ENCODE measurements at regions not wholly inside any gene's neighbourhood (a gene's known extent, or its start where the extent isn't known, plus 50 kb on each side); places are given as distances from the start of the nearest gene placed in this dataset.

DNA sequence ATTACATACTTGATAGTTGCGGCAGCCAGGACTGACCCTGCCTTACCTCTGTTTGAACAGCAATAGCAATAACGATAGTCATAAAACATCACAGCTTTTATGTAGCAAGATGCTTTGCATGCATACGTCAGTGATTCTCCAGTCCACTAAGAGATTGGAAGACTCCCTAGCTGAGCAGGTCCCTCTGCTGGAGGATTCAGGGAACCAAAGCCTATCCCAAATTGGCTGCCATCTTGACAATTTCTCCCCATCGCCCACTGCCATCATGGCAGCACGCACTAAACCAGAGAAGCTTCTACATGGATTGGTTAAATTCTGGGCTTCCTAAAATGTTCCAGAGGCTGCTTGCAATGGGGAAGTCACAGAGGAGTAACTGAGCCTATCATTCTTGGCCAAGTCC, 360.6 kb upstream of the XYLT1 start:
- no peak overlapping the region for H3K4me3 ChIP-seq
- H3K9ac ChIP-seq: no peak overlapping the region
- H3K4me1 ChIP-seq: peaks cover 0 to 7% (median 0%) of the 10 kb centered on the region in 10 experiments; a peak in 2 of 20 replicates
- no peaks in the 10 kb centered on the region for H4K20me1 ChIP-seq
- H3K4me2 ChIP-seq: no peak overlapping the region
- H3K36me3 ChIP-seq: no peaks in the 10 kb centered on the region
- TF ChIP-seq Cebpa-rat (IDR thresholded peaks at IDR 0.05): no peak
- H3K9me3 ChIP-seq (replicated peaks in 1 of 11): no peaks in the 10 kb centered on the region
- H3K27ac ChIP-seq: no peak overlapping the region
- H3K27me3 ChIP-seq: no peaks in the 10 kb centered on the region

DNA sequence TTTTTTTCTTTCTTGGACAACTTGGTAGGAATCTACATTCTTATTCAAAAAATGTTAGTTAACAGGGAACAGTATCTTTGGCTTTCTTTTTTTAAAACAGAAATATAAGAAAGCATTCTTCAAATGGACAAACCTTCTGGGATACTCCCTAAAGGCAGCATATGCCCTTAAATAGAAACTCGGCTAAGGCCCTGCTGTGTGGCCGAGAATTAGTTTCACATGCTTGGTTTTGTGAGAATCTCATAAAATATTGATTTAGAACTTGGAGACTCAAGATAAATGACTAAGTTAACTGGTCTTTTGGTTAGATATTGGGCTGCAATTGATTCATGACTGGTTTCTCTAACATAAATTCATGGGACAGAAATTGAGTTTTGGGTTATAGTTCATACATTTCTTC, 359.9 kb upstream of the XYLT1 start:
- Histone ChIP-seq H3K4me2 (no peak overlapping the region), H4K20me1 (no peaks in the 10 kb centered on the region), H3K9me3 (replicated peaks in 1 of 11) (no peaks in the 10 kb centered on the region), H3K36me3 (no peaks in the 10 kb centered on the region), H3K4me1 (peaks cover 0 to 5% (median 0%) of the 10 kb centered on the region in 10 experiments; a peak in 2 of 20 replicates), H3K4me3 (no peak overlapping the region), H3K27ac (no peak overlapping the region), H3K27me3 (no peaks in the 10 kb centered on the region), H3K9ac (no peak overlapping the region)
- TF ChIP-seq Cebpa-rat (IDR thresholded peaks at IDR 0.05): no peak

DNA sequence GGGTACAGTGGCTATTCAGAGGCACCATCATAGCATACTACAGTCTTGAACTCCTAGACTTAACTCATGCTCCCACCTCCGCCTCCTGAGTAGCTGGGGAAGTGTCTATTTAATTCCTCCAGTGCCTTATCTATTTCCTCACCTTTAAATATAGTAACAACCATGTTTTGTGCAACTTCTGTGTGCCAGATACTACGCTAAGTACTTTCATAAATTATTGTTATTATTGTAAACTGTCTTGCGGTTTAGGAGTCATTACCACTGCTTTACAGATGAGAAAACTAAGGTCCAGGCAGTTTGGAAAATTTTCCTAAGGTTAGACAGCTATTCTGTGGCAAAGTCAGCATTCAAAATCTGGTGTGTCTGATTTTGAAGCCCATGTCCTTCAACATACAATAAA, 359.1 kb upstream of the XYLT1 start:
- Histone ChIP-seq H3K27me3 (no peaks in the 10 kb centered on the region), H3K9me3 (replicated peaks in 1 of 11) (no peaks in the 10 kb centered on the region), H3K27ac (no peak overlapping the region), H3K9ac (no peak overlapping the region), H3K4me1 (no peaks in the 10 kb centered on the region), H3K4me2 (no peak overlapping the region), H4K20me1 (no peaks in the 10 kb centered on the region), H3K4me3 (no peak overlapping the region), H3K36me3 (no peaks in the 10 kb centered on the region)
- TF ChIP-seq Cebpa-rat (IDR thresholded peaks at IDR 0.05): no peak

DNA sequence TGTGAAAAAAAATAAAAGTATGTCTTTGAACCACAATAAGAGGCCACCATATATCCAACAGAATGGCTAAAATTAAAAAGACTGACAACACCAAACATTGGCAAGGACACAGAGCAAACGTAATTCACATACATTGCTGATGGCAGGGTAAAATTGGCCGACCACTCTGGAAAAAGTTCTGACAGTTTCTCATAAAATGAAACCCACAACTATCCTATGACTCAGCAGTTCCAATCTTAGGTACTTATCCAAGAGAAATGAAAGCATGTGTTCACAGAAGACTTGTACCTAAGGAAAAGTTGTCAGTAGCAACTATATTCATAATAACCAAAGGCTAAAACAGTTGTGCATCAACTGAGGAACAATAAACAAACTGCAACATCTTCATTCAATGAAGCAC, 357.3 kb upstream of the XYLT1 start:
- no peak overlapping the region for H3K27ac ChIP-seq
- no peaks in the 10 kb centered on the region for H4K20me1 ChIP-seq
- no peak for TF ChIP-seq Cebpa-rat (IDR thresholded peaks at IDR 0.05)
- H3K9ac ChIP-seq: no peak overlapping the region
- H3K4me1 ChIP-seq: no peaks in the 10 kb centered on the region
- H3K4me2 ChIP-seq: no peak overlapping the region
- H3K27me3 ChIP-seq: no peaks in the 10 kb centered on the region
- H3K36me3 ChIP-seq: no peaks in the 10 kb centered on the region
- no peak overlapping the region for H3K4me3 ChIP-seq
- H3K9me3 ChIP-seq (replicated peaks in 1 of 11): no peaks in the 10 kb centered on the region

DNA sequence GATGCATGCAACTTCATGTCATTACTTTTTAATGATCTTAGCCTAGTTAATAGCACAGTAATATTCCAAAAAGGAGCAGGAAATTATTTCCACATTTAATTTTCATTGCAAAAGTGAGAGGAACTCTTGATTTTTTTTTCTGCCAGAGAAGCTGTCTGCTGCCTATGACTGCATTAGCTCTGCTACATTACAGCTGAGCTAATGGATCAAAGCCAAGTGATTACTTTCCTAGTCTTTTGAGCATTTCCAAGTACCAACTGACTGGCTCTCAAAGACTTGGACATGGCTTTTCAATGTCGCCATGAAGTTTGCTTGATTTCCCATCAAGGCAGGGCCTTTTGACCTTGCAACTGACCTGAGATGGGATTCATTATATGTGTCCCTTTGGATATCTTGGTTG, 356.6 kb upstream of the XYLT1 start:
- Histone ChIP-seq H3K4me2 (no peak overlapping the region), H3K36me3 (no peaks in the 10 kb centered on the region), H3K27ac (no peak overlapping the region), H3K9me3 (replicated peaks in 1 of 11) (no peaks in the 10 kb centered on the region), H3K9ac (no peak overlapping the region), H3K4me3 (no peak overlapping the region), H3K27me3 (no peaks in the 10 kb centered on the region), H4K20me1 (no peaks in the 10 kb centered on the region), H3K4me1 (no peaks in the 10 kb centered on the region)
- TF ChIP-seq Cebpa-rat (IDR thresholded peaks at IDR 0.05): no peak

DNA sequence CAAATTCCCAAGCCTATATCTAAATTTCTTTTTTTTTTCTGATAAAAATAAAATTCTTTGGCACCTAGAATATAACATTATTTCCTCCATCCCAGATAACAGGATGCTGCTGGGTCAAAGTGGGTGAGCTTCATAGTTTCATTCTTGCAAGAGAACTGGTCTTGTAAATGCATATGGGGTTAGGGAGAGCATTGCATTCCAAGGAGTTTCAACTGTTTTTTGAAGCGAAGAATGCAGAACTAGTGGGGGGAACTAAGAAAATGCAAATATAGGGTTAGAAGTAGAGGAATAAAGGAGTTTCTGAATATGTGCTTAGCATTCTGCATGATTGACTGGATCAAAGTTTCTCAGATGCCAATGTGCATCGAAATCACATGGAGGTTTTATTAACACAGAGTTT, 347.2 kb upstream of the XYLT1 start:
- no peak overlapping the region for H3K9ac ChIP-seq
- no peaks in the 10 kb centered on the region for H3K36me3 ChIP-seq
- no peak overlapping the region for H3K4me2 ChIP-seq
- no peak overlapping the region for H3K27ac ChIP-seq
- H4K20me1 ChIP-seq: no peaks in the 10 kb centered on the region
- H3K9me3 ChIP-seq (replicated peaks in 1 of 11): peaks cover 21 to 35% (median 26%) of the 10 kb centered on the region in 11 experiments
- H3K4me3 ChIP-seq: no peak overlapping the region
- H3K27me3 ChIP-seq: no peaks in the 10 kb centered on the region
- no peak for TF ChIP-seq Cebpa-rat (IDR thresholded peaks at IDR 0.05)
- H3K4me1 ChIP-seq: peaks cover 0 to 4% (median 0%) of the 10 kb centered on the region in 10 experiments; a peak in 1 of 20 replicates

DNA sequence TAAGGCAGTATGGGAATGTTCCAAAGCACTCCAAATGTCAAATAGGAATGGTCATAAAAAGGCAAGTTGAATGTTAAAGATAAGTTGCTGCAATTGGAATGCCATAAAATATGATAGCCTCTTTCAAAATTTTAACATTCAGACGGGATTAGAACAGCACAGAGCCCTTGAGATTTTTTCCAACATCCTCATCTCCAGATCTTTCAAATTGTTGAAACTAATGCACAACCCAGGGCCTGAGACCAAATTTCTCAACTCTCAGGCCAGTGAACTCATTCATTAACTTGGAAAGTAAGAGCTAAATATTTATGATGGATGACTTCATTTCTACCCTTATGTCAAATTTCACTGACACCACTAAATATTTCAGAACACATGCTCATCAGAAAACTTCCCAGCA, 346.5 kb upstream of the XYLT1 start:
- Histone ChIP-seq H3K4me2 (no peak overlapping the region), H3K27ac (no peak overlapping the region), H3K4me1 (peaks cover 0 to 4% (median 0%) of the 10 kb centered on the region in 10 experiments; a peak in 1 of 20 replicates), H3K4me3 (no peak overlapping the region), H3K9ac (no peak overlapping the region), H3K27me3 (no peaks in the 10 kb centered on the region), H3K9me3 (replicated peaks in 1 of 11) (peaks cover 21 to 35% (median 26%) of the 10 kb centered on the region in 11 experiments), H3K36me3 (no peaks in the 10 kb centered on the region), H4K20me1 (no peaks in the 10 kb centered on the region)
- TF ChIP-seq Cebpa-rat (IDR thresholded peaks at IDR 0.05): no peak

DNA sequence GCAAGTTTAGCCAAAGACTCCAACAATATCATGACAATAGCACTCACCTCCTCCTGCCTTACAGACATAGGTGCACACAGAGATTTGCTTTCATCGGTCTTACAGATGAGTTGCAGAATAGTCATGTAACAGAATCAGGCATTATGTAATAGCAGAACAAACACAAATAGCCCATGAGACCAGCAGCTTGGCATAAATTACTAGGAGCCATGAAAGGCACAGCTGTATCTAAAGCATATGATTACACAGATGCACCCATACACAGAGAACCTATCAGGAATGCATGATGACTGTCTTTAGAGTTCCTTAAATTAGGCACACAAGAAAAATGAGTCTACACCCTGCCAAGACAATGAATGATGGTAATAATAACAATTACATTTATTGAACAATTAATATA, 342.0 kb upstream of the XYLT1 start:
- Histone ChIP-seq H3K9ac (no peak overlapping the region), H3K27me3 (no peaks in the 10 kb centered on the region), H3K4me2 (no peak overlapping the region), H3K36me3 (no peaks in the 10 kb centered on the region), H3K27ac (no peak overlapping the region), H3K4me3 (no peak overlapping the region), H3K9me3 (replicated peaks in 1 of 11) (peaks cover 22 to 46% (median 32%) of the 10 kb centered on the region in 11 experiments), H4K20me1 (no peaks in the 10 kb centered on the region), H3K4me1 (no peaks in the 10 kb centered on the region)
- no peak for TF ChIP-seq Cebpa-rat (IDR thresholded peaks at IDR 0.05)

DNA sequence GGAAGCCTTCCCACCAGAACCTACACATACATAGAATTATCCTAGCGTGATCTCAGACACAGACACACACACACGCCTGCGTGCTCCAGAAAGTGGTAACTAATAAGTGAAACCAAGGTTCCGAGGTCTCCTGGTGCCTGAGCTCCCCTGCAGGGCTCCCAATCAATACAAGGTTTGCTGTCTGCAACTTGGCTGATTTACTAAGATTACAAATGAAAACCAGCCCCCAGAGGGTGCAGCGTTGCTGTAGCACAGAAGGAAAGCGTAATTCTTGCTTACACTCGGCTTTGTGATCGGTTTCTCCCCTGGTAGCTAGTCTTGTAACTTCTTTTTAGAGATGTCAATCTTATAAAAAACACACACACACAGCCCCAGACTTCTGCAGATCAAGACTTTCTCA, 334.1 kb upstream of the XYLT1 start:
- Histone ChIP-seq H3K27ac (no peak overlapping the region), H3K9me3 (replicated peaks in 1 of 11) (no peaks in the 10 kb centered on the region), H3K27me3 (no peaks in the 10 kb centered on the region), H3K36me3 (no peaks in the 10 kb centered on the region), H3K4me1 (peaks cover 0 to 7% (median 0%) of the 10 kb centered on the region in 10 experiments; a peak in 1 of 20 replicates), H4K20me1 (no peaks in the 10 kb centered on the region), H3K9ac (no peak overlapping the region), H3K4me3 (no peak overlapping the region), H3K4me2 (peak overlapping the region in 1 of 11 experiments; percentile 9; a peak in 1 of 22 replicates)
- TF ChIP-seq Cebpa-rat (IDR thresholded peaks at IDR 0.05): no peak

DNA sequence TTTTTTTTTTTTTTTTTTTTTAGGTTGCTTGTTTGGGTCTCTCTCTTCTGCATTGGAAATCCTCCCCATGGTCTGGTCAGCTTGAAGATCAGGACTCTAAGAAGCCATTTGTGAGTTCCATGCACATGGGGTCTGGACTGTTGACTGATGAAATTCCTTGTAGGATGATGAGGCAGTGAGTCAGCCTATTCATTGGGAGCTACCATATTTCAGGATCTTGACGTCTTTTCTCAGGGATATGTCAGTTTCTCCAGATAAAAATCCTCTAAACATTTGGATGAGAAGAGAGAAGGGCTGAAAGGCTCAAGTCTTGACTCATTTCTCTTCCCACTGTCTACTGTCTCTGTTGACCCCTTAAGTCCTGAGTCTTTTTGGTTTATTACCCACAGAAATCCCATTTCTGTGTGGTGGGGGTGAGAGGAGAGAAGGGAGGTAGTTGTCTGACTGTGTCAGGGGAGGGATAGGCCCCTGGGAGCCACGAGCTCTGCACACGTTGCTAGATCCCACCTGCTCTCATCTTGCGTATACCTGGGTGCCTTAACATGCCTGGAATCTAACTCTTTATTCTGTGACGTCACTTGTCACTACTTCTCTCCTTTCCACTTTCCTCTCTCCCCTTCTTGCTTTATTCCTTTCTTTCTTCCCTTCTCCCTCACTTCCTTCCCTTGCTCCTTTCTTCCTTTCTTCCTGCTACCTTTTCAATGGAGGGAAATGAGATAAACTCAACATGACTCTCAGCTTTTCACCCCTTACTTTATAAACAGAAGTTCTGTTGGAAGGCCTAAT, 333.1 kb upstream of the XYLT1 start:
- peaks cover 0 to 7% (median 0%) of the 10 kb centered on the region in 10 experiments; a peak in 1 of 20 replicates for H3K4me1 ChIP-seq
- H3K9ac ChIP-seq: no peak overlapping the region
- no peaks in the 10 kb centered on the region for H3K36me3 ChIP-seq
- no peaks in the 10 kb centered on the region for H3K9me3 ChIP-seq (replicated peaks in 1 of 11)
- no peak overlapping the region for H3K4me3 ChIP-seq
- no peaks in the 10 kb centered on the region for H4K20me1 ChIP-seq
- TF ChIP-seq Cebpa-rat (IDR thresholded peaks at IDR 0.05): no peak
- no peak overlapping the region for H3K27ac ChIP-seq
- no peak overlapping the region for H3K4me2 ChIP-seq
- H3K27me3 ChIP-seq: no peaks in the 10 kb centered on the region
